ENCODE measurements at regions not wholly inside any gene's neighbourhood (a gene's known extent, or its start where the extent isn't known, plus 50 kb on each side); places are given as distances from the start of the nearest gene placed in this dataset.
"Not testable (repeated sequence)": the region's sequence is repeated elsewhere in the genome, so short reads cannot be mapped to it uniquely, and the experiment has no call there.

DNA sequence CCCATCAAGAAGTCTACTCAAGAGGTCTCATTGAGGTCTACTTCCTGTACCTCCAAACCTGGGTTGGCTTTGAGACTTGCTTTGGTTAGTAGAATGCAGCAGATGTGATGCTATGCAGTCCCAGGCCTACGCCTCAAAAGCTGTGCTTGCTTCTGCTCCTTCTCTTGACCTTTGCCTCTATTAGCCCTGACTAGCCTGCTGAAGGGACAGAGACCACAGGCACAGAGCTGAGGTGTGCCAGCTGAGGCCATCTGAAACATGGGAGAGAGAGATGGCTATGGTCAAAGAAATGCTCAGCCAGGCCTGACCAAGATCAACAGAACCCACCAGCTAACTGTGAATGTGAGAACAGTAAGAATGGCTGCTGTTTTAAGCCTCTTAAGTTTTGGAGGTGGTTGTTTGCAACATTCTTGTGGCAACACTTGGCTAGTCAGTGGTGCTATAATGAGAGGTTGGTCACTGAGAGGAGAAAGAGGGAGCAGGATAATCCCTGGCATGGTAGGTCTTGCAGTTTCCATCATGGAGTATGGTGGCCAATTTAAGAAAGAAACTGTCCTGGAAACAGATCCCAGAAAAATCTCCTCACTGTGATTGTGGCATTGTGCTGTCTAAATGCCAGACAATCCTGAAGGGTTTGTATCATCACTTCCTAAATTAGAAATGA is 176.1 kb upstream of the PHYHIPL start:
- DNase-seq, result no peak

DNA sequence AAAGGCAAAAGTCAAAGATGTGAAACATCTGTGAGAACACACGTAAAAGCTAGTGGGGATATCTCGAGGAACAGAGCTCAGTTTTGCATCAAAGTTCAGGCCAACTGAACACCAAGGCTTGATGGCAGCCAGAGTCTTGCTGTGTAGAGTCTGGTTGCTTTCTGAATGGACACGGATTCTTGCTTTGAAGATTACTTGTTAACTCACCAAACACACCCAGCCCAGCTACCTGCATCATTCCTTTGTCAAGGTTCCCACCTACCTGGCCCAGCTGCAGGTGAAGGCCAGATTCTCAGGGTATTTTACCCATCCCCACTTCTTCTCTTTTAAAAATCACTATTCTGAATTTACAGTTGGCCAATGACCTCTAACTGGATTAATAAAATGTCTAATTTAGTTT is 174.4 kb upstream of the PHYHIPL start:
- no peak for DNase-seq

DNA sequence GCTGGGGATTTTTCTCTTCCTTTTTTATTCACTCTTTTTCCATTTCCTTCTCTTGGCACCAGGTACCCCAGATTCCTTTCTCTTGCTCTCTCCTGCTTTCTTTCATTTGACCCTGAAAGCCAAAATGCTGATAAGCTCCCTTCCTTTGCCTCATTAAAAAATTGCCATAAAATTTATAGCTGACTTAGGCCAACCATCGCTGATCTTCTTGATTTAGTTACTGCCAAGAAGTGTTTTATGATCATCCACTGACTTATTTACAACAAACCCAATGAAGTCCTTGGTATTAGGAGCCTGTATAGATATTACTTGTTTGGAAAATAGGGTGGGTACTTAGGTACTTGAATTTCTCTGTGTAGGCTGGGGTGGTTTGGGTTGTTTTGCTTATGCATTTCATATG is 173.2 kb upstream of the PHYHIPL start:
- DNase-seq, result no peak

DNA sequence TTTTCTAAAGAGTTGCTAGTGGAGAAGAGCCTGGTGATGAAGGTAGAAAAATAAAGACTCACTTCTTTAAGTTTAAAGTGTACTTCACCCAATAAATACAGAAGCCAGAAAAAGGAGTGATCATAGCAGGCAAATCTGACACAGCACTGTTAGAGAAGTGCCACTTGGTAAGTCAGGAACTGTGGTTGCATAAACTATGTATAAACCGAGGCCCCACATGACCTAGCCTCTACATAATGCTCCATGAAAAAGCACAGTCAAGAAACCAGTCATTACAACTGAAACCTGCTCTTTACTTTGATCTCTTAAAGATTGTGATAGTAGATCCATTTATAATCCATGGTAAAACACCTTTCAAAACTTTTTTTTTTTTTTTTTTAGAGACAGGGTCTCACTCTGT is 172.1 kb upstream of the PHYHIPL start:
- DNase-seq, result no peak

DNA sequence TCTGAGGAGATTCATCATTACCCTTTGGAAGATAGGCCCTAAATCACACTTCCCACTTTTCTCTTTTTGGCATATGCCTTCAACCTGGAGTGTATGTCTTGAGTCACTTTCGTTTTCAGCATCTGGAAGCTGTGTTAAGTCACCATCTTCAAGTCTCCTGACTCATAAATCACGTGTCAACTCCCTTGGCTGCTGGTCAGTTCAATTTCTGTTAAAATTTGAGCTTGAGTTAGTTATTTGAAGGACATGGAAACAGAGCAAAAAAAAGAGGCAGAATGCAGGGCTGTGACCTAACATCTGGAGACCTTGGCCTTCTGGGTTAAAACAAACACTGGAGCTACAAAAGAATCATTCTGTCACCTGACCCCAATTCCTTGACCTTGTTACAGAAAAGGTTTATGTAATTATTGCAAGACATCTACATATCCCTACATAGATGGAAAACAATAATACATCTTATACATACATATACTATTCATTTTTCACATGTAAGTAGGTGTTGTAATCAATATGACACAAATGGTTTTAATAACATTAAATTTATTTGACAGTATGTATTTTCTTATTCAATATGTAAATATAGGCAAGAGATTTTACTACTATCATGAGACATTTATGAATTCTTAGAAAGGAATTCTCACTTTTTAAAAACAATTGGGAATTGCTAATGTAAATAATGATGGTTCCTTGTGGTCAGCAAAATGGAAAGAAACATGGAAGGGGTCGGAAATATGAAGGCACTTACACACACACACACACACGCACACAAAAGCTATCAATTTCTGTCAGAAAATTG is 169.7 kb upstream of the PHYHIPL start:
- no peak for DNase-seq

DNA sequence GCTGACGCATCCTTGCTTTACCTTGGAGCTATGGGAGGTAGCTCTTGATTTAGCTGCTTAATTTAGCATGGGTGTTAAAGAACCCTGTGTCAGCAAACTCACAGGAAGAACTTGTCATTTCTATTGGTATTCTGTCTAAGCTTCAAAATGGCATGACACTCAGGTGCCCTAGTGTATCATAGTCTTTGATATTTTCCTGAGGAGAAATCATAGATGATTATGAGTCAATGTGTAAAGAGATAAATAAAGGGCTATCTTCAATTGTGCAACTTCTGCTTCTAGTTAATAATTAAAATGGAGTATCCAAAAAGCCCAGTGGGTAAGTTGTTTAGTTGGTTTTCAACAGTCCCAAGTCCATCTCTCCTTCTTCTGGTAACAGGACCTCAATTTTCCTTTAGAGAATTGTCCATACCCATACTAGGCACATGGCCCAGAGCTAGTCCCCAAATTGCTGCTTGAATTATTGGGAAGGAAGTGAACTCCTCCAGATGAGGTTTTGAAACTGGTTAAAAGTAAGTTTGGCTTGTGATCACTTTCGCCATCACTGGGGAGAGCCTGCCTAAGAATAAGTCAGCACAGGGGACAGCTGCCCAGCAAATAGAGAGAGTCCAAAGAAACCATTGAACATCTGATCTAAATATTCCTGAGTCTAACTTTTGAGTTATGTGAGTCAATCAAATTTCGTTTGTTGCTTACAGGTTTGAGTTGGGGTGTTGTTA is 169.0 kb upstream of the PHYHIPL start:
- no peak for DNase-seq

DNA sequence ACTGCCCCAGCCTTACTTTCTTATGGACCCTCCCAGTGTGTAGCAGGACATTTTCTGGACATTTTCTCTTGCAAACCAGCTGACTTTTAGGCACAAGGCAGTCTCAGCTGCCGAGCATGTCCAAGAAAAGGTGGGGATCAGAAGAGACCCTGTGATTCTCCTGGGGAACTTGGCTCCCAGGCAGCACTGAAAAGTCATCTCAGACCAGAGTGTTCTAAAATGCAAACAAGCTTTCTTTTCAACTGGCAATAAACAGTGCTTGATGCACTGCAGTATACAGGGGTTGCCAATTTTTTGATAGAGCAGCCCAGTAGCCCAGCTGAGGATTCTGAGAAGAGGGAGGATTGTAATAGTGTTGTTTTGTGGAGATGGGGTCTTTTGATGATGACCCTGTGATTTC is 168.0 kb upstream of the PHYHIPL start:
- no peak for DNase-seq

DNA sequence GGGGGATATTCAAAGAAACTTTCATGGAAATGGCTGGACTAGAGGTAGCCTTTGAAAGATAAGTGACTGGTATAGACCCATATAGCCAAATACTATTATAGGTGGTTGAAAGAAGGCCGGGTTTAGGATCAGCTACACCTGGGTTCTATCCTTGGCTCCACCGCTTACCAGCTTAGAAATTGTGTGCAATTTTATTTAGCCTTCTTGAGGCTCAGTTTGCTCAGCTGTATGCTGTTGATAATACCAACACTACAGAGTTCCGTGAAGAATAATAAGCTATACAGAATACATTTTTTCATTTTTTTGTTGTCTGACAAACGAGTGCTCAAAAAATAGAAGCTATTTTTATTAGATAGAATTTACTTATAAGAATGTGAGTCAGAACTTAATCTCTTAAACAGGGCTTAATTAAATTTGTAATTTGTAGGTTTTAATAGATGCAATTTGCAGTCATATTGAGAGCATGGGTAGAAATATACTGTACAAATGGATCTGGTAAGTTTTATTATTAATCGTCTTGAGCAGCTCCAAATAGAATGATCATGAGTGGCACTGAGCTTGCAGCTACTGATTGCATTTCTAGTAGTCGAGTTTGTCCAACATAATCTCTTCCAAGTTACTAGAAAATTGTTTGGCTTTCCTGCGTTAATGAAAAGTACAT is 164.3 kb upstream of the PHYHIPL start:
- DNase-seq, result no peak

DNA sequence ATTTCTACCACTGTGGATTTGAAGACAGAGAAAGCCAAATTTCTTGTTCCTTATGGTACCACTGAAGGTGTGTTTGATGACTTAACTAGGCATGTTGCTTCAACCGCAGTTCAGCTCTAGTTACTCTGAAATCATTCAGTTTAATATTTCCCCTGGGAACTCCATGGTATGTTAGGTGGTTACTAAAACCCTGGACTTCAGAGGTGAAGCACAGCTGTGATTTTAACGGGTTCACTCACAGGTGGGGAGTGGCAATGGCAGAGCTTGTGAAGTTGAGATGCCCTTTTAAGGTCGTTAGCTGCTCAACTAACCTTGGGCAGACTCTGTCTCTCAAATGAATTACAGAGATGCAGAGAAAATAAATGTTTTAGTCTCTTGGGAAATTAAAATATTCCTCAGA is 163.6 kb upstream of the PHYHIPL start:
- no peak for DNase-seq

DNA sequence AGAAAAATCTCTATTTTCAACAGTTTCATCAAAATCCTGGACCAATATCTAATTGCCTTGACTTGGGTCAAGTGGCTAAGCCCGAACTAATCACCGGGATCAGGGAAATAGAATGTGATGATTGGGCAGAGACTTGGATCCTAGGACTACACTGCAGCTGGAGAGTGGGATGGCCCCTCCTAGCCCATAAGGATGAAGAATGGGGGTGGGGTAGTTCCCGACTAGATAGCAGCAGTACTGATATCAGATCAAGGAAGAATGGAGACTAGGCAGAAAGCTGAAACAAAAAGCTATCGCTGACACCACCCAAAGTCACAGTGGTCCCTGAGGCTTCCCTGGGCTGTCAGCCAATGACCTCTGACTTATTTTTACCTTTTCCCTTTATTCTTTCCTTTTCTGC is 160.4 kb upstream of the PHYHIPL start:
- no peak for DNase-seq

DNA sequence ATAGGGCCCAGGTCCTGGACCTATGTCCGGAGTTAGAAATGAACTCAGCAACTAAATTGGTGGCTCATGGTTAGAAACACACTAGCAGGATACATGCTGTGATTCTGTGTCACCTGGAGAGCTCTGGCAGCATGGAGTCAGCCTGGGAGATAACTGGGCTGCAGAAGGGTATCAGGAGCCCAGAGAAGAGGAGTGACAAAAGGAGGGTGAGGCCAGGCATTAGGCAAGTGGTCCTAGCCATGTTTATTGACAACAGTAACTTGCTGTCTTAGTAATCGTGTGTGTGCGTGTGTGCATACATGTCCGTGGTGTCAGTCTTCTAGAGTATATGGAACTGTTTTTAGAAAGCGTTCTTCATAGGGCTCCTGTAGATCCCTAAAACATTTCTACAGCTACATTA is 157.5 kb upstream of the PHYHIPL start:
- DNase-seq, result no peak

DNA sequence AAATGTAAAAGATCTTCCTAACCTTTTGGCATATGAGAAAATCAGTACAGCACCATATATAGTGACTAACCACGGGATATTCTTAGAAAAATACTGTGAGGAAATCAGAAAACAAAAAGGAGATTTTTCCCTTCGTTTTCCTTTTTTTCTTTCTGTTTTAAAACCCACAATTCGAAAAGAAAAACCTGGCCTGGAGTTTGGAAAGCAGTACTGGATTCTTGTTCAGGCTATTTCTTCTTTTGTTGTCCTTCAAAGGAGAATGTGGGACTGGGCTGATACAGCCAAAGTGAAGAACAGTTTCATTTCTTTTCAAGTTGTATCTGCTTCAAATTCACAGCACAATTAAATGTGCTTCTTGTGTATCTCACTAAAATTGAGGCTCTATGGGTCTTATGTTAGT is 156.8 kb upstream of the PHYHIPL start:
- DNase-seq, result no peak

DNA sequence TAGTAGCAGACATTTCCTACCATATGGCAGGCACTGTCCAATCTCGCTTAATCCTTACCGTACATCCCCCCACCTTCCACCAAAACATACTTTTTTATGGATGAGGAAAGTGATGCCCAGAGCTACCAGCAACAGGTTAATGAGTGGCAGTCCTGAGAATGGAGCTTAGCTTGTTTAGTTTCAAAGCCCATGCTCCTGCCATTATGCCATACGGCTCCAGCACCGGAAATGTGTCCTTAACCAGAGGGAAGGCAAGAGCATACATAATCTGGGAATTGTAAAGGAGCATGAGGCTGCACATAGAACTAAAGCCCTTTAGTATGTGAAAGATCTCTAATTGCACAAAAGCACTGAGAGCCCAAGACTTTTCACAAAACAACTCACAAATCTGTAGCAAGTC is 155.9 kb upstream of the PHYHIPL start:
- DNase-seq, result no peak

DNA sequence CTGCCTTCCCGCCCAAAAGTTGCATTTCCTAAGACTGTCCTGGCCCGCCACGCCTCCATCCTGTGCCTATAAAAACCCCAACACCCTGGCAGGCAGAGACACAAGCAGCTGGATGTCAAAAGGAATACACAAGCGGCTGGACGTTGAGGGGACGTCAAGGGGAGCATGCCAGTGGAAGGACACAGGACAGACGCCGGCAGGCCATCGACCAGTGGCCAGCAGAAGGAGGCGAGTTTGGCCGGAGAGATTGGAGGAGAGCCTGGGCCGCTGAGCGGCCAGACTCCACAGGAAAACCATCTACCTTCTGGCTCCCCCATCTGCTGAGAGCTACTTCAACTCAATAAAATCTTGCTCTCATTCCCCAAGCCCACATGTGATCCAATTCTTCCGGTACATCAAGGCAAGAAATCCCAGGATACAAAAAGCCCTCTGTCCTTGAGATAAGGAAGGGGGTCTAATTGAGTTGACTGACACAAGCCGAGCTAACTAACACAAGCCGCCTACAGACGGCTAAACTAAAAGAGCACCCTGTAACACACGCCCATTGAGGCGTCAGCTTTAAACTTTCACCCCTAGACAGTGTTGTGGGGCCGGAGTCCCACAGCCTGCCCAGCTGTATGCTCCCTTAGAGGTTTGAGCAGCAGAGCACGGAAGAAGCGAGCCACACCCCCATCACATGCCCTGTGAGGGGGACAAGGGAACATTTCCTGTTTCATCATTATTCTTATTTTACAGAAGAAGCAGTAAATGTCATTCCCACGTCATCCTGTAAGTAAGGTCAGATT is 150.3 kb upstream of the PHYHIPL start:
- no peak for DNase-seq

DNA sequence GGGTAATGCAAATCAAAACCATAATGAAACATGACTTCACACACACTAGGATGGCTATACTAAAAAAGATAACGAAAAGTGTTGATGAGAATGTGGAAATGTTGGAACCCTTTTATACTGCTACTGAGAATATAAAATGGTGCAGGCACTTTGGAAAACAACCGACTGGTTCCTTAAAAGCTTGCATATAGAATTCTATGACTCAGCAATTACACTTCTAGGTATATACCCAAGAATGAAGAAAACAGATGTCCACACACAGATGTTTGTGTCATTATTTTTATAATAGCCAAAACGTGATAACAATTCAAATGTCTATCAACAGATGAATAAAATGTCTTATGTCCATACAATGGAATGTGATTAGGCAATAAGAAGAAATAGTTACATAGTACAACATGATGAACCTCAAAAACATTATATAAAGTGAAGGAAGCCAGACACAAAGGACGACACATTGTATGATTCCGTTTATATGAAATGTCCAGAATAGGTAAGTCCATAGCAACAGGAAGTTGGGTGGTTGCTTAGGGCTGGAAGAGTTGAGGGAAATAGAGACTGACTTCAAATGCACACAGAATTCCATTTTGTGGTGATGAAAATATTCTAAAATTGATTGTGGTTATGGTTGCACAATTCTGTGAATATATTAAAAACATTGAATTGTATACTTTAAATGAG is 148.3 kb upstream of the PHYHIPL start:
- DNase-seq, result no peak

DNA sequence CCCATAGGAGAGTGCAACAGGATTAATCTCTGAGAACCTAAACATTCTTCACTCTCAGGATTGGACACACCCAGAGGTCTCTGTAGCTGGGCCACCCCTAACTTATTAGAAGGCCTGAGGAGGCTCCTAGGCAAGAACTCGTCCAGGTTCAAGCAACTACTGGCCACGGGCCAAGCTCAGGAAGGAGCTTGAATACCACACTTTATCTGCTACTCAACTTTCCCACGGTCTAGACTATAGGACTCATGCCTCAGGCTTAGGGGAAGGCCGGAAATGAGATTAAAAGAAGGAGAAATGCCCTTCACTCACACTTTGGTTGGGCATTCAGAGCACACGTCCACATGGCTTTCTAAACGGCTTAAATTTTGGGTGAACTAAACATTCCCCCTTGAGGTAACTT is 142.8 kb upstream of the PHYHIPL start:
- no peak for DNase-seq

DNA sequence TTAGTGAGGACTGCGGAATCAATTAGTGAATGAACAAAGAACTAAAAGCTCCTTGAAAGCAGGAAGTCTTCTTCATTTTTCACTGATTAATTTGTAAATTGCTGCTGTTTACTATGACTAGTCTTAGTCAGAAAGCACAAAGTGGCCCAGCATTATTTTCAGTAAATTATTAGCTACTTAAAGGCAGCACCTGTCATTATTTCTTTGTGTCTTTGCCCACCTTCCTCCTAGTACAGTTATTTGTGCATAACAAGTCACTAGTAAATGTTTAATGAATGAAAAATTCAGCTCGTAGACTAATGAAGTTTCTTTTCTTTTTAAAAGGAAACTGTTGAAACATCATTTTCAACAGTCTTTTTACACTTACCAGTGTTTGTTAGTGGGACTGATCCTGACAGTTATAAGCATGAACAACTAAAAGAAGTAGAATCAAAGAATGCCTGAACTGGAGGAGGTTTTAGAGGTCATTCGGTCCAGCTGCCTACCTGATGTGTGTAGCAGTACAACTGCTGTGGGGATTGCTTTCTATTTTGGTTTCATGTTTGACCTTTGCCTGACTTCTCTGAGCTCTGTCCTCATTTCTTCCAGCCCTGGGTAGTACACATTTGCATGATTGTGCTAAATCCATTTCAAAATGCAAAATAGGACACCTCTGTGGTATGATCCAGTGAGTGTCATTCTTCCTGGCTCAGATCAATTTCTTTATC is 140.0 kb upstream of the PHYHIPL start:
- DNase-seq, result no peak

DNA sequence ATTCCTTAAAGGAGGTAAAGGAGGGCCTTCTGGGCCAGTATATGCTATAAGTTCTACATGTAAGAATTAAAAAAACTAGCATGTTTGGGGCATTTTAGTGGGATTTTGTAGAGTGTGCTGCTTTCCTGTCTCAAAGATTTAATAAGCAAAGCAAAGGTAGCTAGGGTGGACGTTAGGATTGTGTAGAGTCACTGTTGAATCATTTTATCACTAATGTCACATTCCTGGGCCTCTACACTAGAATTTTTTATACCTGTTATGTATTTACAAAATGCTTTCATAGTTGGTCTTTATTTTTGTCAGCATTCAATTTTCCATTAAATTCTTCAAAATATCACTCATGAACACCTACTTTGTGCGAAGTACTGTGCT is 139.4 kb upstream of the PHYHIPL start:
- DNase-seq, result no peak

DNA sequence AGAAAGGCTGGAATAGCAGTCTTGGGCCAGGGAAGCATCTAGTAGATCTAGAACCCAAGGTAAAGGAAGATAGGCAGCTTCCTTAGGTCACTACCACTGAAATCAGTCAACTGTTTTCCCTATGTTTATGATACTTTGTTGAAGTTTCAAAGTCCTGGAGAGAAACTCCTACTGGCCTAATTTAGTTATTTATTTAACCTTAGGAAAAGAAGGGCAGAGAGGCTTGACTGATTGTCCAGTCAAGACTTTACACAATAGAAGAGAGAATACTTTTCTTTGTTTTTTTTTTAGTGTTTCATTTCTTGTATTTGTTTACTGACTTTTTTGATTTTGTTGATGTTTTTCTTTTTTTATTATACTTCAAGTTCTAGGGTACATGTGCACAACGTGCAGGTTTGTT is 138.9 kb upstream of the PHYHIPL start:
- no peak for DNase-seq

DNA sequence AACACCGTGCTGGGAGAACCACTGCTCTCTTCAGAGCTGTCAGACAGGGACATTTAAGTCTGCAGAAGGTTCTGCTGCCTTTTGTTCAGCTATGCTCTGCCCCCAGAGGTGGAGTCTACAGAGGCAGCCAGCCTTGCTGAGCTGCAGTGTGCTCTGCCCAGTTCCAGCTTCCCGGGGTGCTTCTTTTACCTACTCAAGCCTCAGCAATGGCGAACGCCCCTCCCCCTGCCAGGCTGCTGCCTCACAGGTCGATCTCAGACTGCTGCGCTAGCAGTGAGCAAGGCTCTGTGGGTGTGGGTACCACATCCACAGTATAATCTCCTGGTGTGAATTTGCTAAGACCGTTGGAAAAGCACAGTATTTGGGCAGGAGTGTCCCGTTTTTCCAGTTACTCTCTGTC is 133.1 kb upstream of the PHYHIPL start:
- DNase-seq, result not testable (repeated sequence)

DNA sequence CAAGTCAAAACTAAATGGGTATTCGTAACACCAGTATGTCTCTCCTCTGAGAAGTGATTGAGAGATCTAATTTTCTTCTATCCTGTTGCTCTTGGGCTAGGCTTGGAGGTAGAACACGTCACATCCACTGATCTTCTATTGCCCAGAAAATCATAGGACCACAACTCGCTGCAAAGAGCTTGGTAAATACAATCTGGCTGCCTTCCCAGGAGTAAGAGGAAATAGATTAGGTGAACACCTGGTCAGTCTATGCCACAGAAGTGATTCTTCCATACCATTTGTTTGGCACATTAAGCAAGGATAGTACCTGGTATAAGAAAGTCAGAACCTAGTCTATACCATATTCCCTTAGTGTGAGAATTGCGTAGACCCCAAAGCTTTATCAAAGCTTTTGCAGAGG is 129.3 kb upstream of the PHYHIPL start:
- DNase-seq, result peak; percentile 69

Data from NCI-H1105 (cell line).